22Rv1 (cell line): ENCODE measurements at regions not wholly inside any gene's neighbourhood (a gene's known extent, or its start where the extent isn't known, plus 50 kb on each side); places are given as distances from the start of the nearest gene placed in this dataset.

Source experiments
- CTCF ChIP-seq: fragments of 450-650 bp; IDR thresholded peaks from 2 replicates; pipeline ENCODE4 v1.5.1; 2017; ENCODE audit warnings: mild to moderate bottlenecking
- ZFX ChIP-seq: fragments of 450-650 bp; IDR thresholded peaks from 2 replicates; pipeline ENCODE4 v1.6.1; 2017; ENCODE audit warnings: antibody characterized with exemption, borderline replicate concordance

DNA sequence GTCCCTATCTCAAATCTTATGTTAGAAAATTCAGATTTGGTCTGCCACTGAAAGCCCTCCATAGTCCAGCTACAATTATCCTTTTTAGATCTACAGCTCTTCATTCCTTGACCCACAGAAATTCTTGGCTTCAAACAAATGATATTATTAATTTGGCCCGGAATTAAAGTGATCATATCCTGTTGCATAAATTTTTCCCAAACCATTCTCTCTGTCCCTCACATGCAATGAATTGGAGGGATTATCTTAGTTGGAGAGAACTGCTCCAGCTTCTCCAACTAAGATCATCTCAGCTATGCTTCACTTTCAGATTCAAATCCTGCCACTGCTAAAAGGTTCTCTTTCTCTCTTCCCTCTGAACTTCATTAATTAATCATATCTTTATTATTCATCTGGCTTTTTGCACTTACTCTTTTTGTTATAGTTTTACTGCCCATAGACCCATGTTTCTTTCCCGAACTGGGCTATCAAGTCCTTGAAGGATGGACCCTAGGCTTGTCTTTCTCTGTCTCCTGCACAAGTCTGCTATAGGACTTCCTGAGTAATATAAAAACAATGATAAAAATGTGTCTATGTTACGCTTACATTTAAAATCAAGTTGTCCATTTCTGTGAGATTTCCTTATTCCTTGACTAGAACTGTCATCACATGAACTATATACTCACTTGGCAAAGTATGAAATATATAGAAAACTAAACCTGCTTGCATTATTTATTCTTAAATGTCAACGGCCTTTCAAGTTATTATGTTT is 493.9 kb upstream of the MARCKS start:
- TF ChIP-seq CTCF = no peak
- TF ChIP-seq ZFX = no peak
